IMR-90 (cell line): ENCODE measurements at regions not wholly inside any gene's neighbourhood (a gene's known extent, or its start where the extent isn't known, plus 50 kb on each side); places are given as distances from the start of the nearest gene placed in this dataset.

Experiments used
- BHLHE40 ChIP-seq: fragments of 150-350 bp; IDR thresholded peaks from 2 replicates; pipeline ENCODE4 v1.6.1; 2016; ENCODE audit warnings: mild to moderate bottlenecking, low read depth, low read length
- CTCF ChIP-seq: conservative IDR thresholded peaks from 2 replicates; pipeline ENCODE4 v1.5.1; 2012; ENCODE audit warnings: mild to moderate bottlenecking, low read depth, low read length, improper control_type of control experiment
- RAD21 ChIP-seq: IDR thresholded peaks from 2 replicates; pipeline ENCODE4 v1.6.1; 2012; ENCODE audit warnings: low read length, improper control_type of control experiment
- RFX5 ChIP-seq: IDR thresholded peaks from 2 replicates; pipeline ENCODE4 v1.8.0; 2012; ENCODE audit warnings: low read depth, mild to moderate bottlenecking, low read length, moderate library complexity
- USF2 ChIP-seq: fragments of 150-350 bp; IDR thresholded peaks from 2 replicates; pipeline ENCODE4 v1.6.1; 2017; ENCODE audit warnings: mild to moderate bottlenecking, antibody characterized with exemption, low read length, low read depth

- TF ChIP-seq RFX5, result no peak
- no peak for TF ChIP-seq BHLHE40
- no peak for TF ChIP-seq RAD21
- no peak for TF ChIP-seq CTCF
- no peak for TF ChIP-seq USF2
Measured at GRCh38 chr3:74049444-74049843, 424.7 kb upstream of the PDZRN3 start.
